ENCODE measurements at regions not wholly inside any gene's neighbourhood (a gene's known extent, or its start where the extent isn't known, plus 50 kb on each side); places are given as distances from the start of the nearest gene placed in this dataset.

GRCh38 chr3:152957491-152957890 is 122.6 kb downstream of the P2RY1 start:
- Histone ChIP-seq H2AFZ (ENCODE audit: low read depth, low read length, poor library complexity, severe bottlenecking) (no peak overlapping the region), H4K20me1 (ENCODE audit: insufficient read depth) (no peaks in the 10 kb centered on the region), H3K79me2 (ENCODE audit: insufficient read depth, low read length) (no peaks in the 10 kb centered on the region), H3K9me3 (ENCODE audit: control insufficient read depth in 1 of 2, insufficient read depth in 1 of 2, low read depth in 1 of 2, low read length in 2 of 2) (no peaks in the 10 kb centered on the region), H3K36me3 (ENCODE audit: control insufficient read depth in 1 of 2, insufficient read depth in 2 of 2, low read length in 2 of 2) (no peaks in the 10 kb centered on the region), H3K9me2 (ENCODE audit: insufficient read depth) (no peaks in the 10 kb centered on the region), H3K9ac (ENCODE audit: low read length) (no peak overlapping the region), H3K27me3 (ENCODE audit: insufficient read depth, low read length) (no peaks in the 10 kb centered on the region), H3K27ac (ENCODE audit: low read depth, low read length) (no peak overlapping the region), H3K4me3 (replicated peaks in 1 of 2; ENCODE audit: low read depth in 1 of 2, low read length in 2 of 2) (no peak overlapping the region), H3K4me2 (ENCODE audit: low read length) (no peak overlapping the region), H3K4me1 (ENCODE audit: control insufficient read depth in 1 of 2, insufficient read depth in 2 of 2, low read length in 2 of 2) (peaks cover 5 to 11% of the 10 kb centered on the region in 2 experiments; a peak in 3 of 4 replicates)
- RAD21 ChIA-PET (ENCODE audit: low non-redundant PET in 1 of 2, low total read pairs in 2 of 2, uncharacterized antibody in 2 of 2, unreplicated experiment in 2 of 2): no interaction called here
- POLR2A ChIA-PET: no interaction called here
- TF ChIP-seq MAX (IDR thresholded peaks at IDR 0.05) (no peak), POLR2A (IDR thresholded peaks at IDR 0.05; ENCODE audit: borderline replicate concordance, extremely low read depth, insufficient read depth, insufficient read length) (no peak), ELF1 (IDR thresholded peaks at IDR 0.05; ENCODE audit: borderline replicate concordance, low read depth) (no peak), FOSL1 (IDR thresholded peaks at IDR 0.05; ENCODE audit: low read depth) (no peak)
- intact Hi-C loops (cut with micrococcal nuclease): loop anchor here (10.0 kb wide), 1 partner anchor 263 kb away; no protein-coding TSS in a partner anchor
- CTCF ChIA-PET: no interaction called here
- no peak for DNase-seq (ENCODE audit: low read depth, low spot score)
- BruUV-seq (replicated peaks): no TSS peak
- no peak for ATAC-seq

DNA sequence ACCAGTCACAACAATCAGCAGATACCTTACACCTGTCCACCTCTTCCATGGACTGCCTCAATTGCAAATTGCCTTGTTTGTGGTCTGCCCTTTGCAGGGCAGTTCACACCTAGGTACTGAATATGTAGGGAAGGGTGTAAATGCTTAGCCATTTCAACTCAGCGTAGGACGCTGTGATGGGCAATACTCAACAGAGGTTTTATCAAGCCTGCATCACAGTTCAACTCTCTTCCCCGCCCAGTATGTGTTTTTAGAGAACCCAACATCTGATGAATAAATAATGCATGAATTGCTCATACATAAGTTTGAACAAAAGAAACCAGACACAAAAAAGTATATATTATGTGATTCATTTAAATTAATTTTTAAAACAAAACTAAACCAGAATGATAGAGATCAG is 124.4 kb downstream of the P2RY1 start:
- no peak overlapping the region for H2AFZ ChIP-seq (ENCODE audit: low read depth, low read length, poor library complexity, severe bottlenecking)
- H3K4me3 ChIP-seq (replicated peaks in 1 of 2; ENCODE audit: low read depth in 1 of 2, low read length in 2 of 2): no peak overlapping the region
- no peaks in the 10 kb centered on the region for H3K9me2 ChIP-seq (ENCODE audit: insufficient read depth)
- ChIA-PET RAD21 (ENCODE audit: low non-redundant PET in 1 of 2, low total read pairs in 2 of 2, uncharacterized antibody in 2 of 2, unreplicated experiment in 2 of 2) (no interaction called here), CTCF (no interaction called here), POLR2A (no interaction called here)
- no peaks in the 10 kb centered on the region for H3K36me3 ChIP-seq (ENCODE audit: control insufficient read depth in 1 of 2, insufficient read depth in 2 of 2, low read length in 2 of 2)
- H3K4me2 ChIP-seq (ENCODE audit: low read length): no peak overlapping the region
- H4K20me1 ChIP-seq (ENCODE audit: insufficient read depth): no peaks in the 10 kb centered on the region
- no peak overlapping the region for H3K27ac ChIP-seq (ENCODE audit: low read depth, low read length)
- TF ChIP-seq CTCF (IDR thresholded peaks at IDR 0.05 in 2 of 3, conservative IDR thresholded peaks at IDR 0.05 in 1 of 3; ENCODE audit: borderline replicate concordance in 1 of 3, insufficient read depth in 1 of 3, low read depth in 2 of 3, low read length in 2 of 3) (no peak), CEBPB (IDR thresholded peaks at IDR 0.05; ENCODE audit: low read depth) (no peak), SP1 (IDR thresholded peaks at IDR 0.05; ENCODE audit: low read depth) (no peak)
- intact Hi-C loops (cut with micrococcal nuclease): loop anchor here (10.0 kb wide), 1 partner anchor 265 kb away; no protein-coding TSS in a partner anchor
- BruUV-seq (replicated peaks): no TSS peak
- no peaks in the 10 kb centered on the region for H3K79me2 ChIP-seq (ENCODE audit: insufficient read depth, low read length)
- no peaks in the 10 kb centered on the region for H3K9me3 ChIP-seq (ENCODE audit: control insufficient read depth in 1 of 2, insufficient read depth in 1 of 2, low read depth in 1 of 2, low read length in 2 of 2)
- no peaks in the 10 kb centered on the region for H3K27me3 ChIP-seq (ENCODE audit: insufficient read depth, low read length)
- no peak overlapping the region for H3K9ac ChIP-seq (ENCODE audit: low read length)
- H3K4me1 ChIP-seq (ENCODE audit: control insufficient read depth in 1 of 2, insufficient read depth in 2 of 2, low read length in 2 of 2): peaks cover 5 to 14% of the 10 kb centered on the region in 2 experiments; a peak in 3 of 4 replicates
- DNase-seq (ENCODE audit: low read depth, low spot score) (no peak), ATAC-seq (no peak)
